ENCODE measurements at regions not wholly inside any gene's neighbourhood (a gene's known extent, or its start where the extent isn't known, plus 50 kb on each side); places are given as distances from the start of the nearest gene placed in this dataset.

DNA sequence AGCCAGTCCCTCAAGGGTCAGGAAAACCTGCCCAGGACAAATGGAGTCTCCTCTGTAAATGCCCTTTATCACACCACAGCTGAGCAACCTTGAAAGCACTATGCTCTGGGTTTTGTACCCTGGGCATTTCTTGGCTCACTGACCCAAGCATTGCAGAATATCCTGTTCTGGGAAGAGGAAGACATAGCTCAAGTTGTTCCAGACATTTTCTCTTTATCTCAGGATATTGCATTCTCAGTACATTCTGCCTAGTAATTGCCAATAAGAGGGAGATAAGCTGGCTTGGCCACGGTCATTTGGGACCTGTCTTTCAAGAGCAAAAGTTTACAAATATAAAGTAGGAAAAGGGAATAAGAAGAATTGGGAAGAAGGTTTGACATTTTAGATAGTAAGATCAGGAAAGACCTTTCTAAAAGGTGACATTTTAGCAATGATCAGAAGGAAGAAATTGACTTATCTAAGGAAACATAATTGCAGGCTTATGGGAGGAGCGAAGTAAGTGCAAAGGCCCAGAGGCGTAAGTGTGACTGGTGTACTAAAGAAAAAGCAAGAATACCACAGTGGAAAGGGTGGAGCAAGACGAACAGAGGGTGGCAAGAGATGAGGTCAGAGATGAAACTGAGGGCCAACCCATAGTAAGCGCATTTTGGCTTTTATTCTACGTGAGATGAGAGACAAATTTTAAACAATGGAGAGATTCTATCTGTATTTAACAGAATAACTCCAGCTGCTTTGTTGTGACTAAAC is 394.0 kb upstream of the CXADR start:
- no peak for TF ChIP-seq EP300 (IDR thresholded peaks at IDR 0.05)
- TF ChIP-seq, protein P1, sequence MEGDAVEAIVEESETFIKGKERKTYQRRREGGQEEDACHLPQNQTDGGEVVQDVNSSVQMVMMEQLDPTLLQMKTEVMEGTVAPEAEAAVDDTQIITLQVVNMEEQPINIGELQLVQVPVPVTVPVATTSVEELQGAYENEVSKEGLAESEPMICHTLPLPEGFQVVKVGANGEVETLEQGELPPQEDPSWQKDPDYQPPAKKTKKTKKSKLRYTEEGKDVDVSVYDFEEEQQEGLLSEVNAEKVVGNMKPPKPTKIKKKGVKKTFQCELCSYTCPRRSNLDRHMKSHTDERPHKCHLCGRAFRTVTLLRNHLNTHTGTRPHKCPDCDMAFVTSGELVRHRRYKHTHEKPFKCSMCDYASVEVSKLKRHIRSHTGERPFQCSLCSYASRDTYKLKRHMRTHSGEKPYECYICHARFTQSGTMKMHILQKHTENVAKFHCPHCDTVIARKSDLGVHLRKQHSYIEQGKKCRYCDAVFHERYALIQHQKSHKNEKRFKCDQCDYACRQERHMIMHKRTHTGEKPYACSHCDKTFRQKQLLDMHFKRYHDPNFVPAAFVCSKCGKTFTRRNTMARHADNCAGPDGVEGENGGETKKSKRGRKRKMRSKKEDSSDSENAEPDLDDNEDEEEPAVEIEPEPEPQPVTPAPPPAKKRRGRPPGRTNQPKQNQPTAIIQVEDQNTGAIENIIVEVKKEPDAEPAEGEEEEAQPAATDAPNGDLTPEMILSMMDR (IDR thresholded peaks at IDR 0.05), result no peak
- TF ChIP-seq POLR2A (IDR thresholded peaks at IDR 0.05), result no peak

Data from suprapubic skin (tissue), 3 donors.